ENCODE measurements at regions not wholly inside any gene's neighbourhood (a gene's known extent, or its start where the extent isn't known, plus 50 kb on each side); places are given as distances from the start of the nearest gene placed in this dataset.

DNA sequence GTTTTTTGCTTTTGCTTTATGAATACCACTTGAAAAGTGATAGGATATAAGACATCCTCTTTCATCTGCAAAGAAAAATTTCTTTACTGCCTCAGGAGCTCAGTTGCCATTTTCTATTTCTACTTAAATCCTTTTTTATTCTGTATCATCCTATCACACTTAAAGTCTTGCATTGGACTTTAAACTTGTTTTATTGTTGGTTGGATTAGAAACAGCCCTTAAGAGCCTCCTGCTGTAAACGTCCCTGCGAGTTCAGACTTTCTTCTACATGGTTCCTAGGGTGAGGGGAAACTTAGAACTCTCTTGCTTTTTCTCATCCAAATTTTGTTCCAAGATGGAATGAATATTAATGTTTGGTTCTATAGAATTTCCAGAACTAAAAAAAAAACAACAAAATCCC is 234.3 kb downstream of the JRKL start:
- TF ChIP-seq, protein P1, sequence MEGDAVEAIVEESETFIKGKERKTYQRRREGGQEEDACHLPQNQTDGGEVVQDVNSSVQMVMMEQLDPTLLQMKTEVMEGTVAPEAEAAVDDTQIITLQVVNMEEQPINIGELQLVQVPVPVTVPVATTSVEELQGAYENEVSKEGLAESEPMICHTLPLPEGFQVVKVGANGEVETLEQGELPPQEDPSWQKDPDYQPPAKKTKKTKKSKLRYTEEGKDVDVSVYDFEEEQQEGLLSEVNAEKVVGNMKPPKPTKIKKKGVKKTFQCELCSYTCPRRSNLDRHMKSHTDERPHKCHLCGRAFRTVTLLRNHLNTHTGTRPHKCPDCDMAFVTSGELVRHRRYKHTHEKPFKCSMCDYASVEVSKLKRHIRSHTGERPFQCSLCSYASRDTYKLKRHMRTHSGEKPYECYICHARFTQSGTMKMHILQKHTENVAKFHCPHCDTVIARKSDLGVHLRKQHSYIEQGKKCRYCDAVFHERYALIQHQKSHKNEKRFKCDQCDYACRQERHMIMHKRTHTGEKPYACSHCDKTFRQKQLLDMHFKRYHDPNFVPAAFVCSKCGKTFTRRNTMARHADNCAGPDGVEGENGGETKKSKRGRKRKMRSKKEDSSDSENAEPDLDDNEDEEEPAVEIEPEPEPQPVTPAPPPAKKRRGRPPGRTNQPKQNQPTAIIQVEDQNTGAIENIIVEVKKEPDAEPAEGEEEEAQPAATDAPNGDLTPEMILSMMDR (IDR thresholded peaks at IDR 0.05) = no peak
- TF ChIP-seq EP300 (IDR thresholded peaks at IDR 0.05) = no peak
- TF ChIP-seq POLR2A (IDR thresholded peaks at IDR 0.05) = no peak
